ENCODE measurements at regions not wholly inside any gene's neighbourhood (a gene's known extent, or its start where the extent isn't known, plus 50 kb on each side); places are given as distances from the start of the nearest gene placed in this dataset.

DNA sequence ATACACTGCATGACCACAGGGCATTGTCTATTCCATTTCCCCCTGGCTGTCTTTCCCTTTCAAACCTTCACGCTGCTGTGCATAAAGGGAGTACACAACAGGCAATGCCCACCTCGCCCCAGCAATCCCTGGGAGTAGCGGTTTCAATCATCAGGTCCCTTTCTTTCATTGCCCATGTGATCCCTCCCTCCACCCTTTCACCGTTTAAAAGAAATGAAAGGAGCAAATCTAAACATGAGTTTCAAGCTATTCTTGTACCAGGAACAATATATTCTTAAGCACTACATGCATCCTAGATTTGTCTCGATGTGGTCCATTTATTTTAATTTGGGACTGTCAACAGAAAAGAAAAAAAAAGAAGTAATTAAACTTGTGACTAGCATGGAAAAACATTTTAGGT, 123.4 kb upstream of the ARGLU1 start:
- TF ChIP-seq EZH2 (IDR thresholded peaks at IDR 0.05): no peak
- TF ChIP-seq POLR2AphosphoS5 (IDR thresholded peaks at IDR 0.05; ENCODE audit: borderline replicate concordance, low read depth, low read length): no peak

Data from SK-N-MC (cell line).